GM18498 (cell line): ENCODE measurements at regions not wholly inside any gene's neighbourhood (a gene's known extent, or its start where the extent isn't known, plus 50 kb on each side); places are given as distances from the start of the nearest gene placed in this dataset.
"Not testable (repeated sequence)": the region's sequence is repeated elsewhere in the genome, so short reads cannot be mapped to it uniquely, and the experiment has no call there.

Experiments used
- ATAC-seq: cut with Tn5 transposase; IDR thresholded peaks from one replicate; pipeline ENCODE4 v1.9.1; 2021; ENCODE audit warnings: mild to moderate bottlenecking, moderate library complexity; ENCODE audit not compliant: unreplicated experiment

GRCh38 chr5:162931501-162931900, 505.9 kb upstream of the CCNG1 start:
- ATAC-seq, result no peak

GRCh38 chr5:162939991-162940390, 497.4 kb upstream of the CCNG1 start:
- no peak for ATAC-seq

DNA sequence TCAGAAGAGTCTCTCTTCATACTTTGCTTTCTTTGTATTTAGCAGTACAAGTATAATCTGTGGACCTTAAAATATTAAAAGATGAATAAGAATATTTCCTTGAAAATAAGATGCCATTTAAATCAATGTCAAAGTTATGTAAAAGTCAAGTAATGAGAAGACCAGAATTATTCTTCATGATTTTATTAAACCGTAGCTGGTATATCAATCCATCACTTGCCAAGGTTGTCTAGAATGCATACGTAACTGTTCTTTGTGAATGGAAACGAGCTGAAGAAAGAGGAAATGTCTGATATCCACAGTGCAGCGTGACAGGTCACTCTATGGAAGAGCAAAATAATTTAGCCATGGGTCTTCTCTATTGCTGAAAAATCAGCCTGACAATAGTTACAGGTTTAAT, 488.7 kb upstream of the CCNG1 start:
- no peak for ATAC-seq

DNA sequence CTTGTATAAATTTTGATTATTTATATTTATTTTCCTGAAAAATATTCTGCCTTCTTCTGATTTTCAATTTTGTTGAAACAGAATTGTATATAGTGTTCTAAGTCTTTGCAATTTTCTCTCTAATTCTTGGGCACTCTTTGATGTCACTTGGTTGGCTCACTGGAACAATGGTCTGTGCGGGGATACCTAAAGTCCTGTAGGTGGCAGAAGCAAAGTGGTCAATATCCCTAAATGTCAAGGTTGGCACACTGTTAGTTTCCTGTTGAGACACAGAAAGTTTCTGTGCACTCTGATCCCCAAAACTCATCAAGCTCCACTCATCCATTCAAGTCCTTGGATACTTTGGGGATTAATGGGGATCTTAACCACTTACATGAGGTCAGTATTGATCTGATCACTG, 480.8 kb upstream of the CCNG1 start:
- ATAC-seq, result no peak

DNA sequence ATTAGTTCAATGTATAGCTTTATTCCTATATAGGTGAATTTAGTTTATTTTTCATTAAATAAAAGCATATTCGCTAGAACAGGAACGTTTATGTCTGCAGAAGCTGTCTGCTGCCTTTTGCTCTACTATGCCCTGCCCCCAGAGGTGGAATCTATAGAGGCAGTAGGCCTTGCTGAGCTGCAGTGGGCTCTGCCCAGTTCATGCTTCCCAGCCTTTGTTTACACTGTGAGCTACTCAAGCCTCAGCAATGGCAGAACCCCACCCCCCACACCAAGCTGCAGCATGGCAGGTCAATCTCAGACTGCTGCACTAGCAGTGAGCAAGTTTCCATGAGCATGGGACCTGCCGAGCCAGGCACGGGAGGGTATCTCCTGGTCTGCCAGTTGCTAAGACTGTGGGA, 473.3 kb upstream of the CCNG1 start:
- ATAC-seq, result not testable (repeated sequence)

- no peak for ATAC-seq
These were observed 447.3 kb upstream of the CCNG1 start for GRCh38 chr5:162990063-162990462.

- ATAC-seq, result peak; percentile 82
These were observed 446.4 kb upstream of the CCNG1 start for GRCh38 chr5:162990856-162991497.

GRCh38 chr5:162995568-162995967, 441.8 kb upstream of the CCNG1 start:
- no peak for ATAC-seq

DNA sequence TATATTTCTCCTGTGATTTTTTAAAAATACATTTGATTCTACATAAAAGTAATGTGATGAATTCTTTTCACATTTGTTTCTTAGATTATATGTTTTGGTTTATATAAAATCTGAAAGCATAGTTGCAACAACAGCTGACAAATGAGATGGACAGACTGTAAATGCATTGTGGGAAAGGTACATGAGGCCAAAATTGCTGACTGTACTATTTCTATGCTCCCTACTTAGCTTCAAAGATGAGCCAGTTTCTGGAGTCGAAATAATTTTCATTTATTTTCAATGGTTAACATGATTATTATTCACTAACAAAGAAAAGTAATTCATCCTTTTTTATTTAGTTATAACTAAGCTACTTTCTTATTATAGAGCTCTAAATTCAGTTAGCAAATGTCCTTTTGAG, 441.3 kb upstream of the CCNG1 start:
- ATAC-seq, result no peak

GRCh38 chr5:163005949-163006348, 431.4 kb upstream of the CCNG1 start:
- ATAC-seq, result no peak

DNA sequence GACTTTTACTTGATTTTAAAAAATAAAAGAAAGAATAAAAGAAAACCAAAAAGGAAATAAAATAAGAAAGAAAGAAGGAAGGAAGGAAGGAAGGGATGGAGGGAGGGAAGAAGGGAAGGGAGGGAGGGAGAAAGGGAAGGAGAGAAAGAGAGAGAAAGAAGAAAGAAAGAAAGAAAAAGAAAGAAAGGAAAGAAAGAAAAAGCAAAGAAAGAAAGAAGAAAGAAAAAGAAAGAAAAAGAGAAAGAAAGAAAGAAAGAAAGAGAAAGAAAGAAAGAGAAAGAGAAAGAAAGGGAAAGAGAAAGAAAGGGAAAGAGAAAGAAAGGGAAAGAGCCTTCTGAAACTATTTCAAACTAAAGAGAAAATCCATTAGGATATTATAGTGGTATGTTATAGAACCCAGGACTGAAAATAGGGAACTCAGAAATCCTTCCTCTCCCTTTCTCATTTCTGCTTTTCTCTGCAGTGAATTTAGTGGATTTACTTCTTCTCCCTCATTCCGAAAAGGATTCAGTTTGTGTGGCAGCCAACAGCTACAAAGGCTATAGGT, 414.7 kb upstream of the CCNG1 start:
- ATAC-seq, result no peak

- ATAC-seq, result no peak
These were observed 413.5 kb upstream of the CCNG1 start for GRCh38 chr5:163023846-163024245.

DNA sequence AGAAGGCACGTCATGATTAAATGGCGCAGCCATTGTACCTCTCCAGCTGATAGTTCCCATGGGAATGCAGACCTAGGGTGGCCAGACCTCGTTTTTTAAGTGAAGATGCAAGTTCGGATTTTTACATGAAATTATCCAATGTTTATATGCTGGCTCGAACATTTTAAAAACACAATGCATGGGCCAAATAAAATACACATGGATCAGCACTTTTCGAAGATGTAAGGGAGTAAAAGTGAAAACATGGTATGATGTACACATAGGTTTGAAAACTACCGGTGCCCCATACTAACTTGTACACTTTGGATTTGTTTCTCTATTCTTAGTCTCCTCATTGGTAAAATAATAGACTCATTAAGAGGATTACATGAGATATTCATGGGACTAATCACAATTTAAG, 412.5 kb upstream of the CCNG1 start:
- ATAC-seq, result no peak

DNA sequence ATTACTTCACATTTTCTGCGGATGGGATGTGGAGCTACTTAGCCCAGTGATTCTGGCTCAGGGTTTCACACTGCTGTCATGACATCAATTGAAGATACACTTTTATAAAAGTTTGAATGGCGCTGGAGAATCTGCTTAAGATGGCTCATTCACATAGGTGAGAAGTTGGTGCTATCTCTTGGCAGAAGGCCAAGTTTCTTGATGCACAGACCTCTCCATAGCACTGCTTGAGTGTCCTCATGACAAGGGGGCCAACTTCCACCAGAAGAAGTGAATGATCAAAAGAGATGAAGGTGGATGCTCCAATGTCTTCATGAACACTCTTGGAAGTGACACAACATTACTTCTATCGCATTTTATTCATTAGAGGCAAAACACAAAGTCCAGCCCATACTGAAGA, 403.7 kb upstream of the CCNG1 start:
- ATAC-seq, result no peak

DNA sequence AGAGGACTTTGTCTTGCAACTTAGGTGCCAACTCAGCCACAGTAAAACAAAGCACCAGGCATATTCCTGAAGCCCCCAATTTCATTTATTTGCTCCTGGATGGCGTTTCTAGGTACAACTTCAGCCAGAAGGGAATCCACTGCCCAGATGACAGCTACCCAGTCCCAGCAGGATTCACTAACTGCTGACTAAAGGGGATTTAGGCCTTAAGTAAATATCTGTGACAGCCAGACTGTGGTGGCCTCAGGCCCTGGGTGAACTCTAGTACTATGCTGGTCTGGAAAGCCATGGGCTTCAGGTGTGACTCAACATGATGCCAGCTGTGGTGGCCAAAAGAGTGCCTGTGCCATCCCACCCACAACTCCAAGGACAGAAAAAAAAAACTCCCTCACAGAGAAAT, 396.1 kb upstream of the CCNG1 start:
- ATAC-seq, result no peak

- ATAC-seq, result no peak
These were observed 357.8 kb upstream of the CCNG1 start for GRCh38 chr5:163079618-163080017.

DNA sequence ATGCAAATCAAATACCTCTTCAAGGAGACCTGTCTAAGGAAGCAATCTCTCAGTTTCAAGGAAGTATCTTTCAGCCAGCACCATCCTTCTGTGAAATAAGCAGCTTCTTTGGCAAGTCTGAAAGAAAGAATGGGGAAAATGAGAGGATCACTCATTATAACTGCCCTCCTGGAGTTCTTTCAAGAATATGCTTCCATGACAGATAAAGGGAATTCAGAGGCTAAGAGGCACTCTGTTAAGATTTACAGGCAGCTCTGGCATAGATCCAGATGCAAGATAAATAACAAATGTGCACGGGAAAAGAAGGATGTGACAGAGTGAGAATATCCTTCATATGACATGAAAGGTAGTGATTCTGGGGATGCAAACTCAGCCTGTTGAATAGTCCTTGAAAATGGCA, 348.2 kb upstream of the CCNG1 start:
- ATAC-seq, result no peak

DNA sequence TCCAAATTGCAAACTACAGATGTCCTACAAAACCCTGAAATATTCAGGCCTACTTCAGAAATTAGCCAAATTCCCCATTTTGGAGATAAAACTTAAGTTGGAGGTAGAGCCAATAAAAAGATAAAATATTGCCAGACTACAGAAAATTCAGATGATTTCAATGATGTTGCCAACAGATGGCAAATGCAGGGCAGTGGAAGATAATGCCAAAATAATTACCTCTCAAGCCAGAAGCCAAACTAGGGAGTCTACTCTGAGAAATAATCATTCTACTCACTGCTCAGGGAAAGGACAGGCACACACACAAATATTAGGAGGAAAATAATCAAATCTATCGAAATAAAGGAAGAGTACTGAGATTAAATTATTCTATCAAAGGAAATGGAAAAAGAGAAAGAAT, 347.5 kb upstream of the CCNG1 start:
- ATAC-seq, result no peak

- ATAC-seq, result peak; percentile 91
These were observed 342.8 kb upstream of the CCNG1 start for GRCh38 chr5:163094492-163095180.

- no peak for ATAC-seq
These were observed 332.9 kb upstream of the CCNG1 start for GRCh38 chr5:163104464-163104863.

GRCh38 chr5:163105456-163105855, 331.9 kb upstream of the CCNG1 start:
- no peak for ATAC-seq

- peak; percentile 68 for ATAC-seq
These were observed 331.3 kb upstream of the CCNG1 start for GRCh38 chr5:163106098-163106497.

DNA sequence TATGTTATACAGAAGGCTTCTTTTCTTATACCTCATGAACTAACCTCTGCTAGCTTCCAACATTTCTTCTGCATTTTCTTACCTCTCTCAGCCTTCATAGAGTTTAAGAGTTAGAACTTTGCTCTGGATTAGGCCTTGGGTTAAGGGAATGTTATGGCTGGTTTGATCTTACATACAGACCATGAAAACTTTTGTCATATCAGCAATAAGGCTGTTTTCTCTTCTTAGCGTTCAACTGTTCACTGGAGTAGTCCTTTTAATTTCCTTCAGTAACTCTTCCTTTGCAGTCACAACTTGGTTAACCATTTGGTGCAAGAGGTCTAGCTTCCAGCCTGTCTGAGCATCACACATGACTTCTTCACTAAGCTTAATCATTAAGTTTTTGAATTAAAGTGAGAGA, 329.0 kb upstream of the CCNG1 start:
- no peak for ATAC-seq
